CD4-positive, alpha-beta memory T cell (primary cell): ENCODE measurements at regions not wholly inside any gene's neighbourhood (a gene's known extent, or its start where the extent isn't known, plus 50 kb on each side); places are given as distances from the start of the nearest gene placed in this dataset.

Source experiments
- CTCF ChIA-PET: fragments of 350-600 bp; sonication (Branson Sonifier 250); formaldehyde crosslinking; loops from one replicate; lab custom pipeline; 2021; ENCODE audit warnings: inconsistent platforms; ENCODE audit not compliant: partially characterized antibody; lab: Charles Lee
- POLR2A ChIA-PET: fragments of 350-600 bp; sonication (Branson Sonifier 250); formaldehyde crosslinking; loops from one replicate; lab custom pipeline; 2021; ENCODE audit not compliant: partially characterized antibody; lab: Charles Lee
- DNase-seq, 5 donors: peaks; one replicate each; pipeline versions ENCODE4 v3.0.0 to v3.0.0-alpha.2; 2020 to 2022; ENCODE audit warnings: mixed read lengths in 1 of 5
- H3K27ac ChIP-seq: one replicate; pipeline ENCODE4 v1.7.0; 2013; ENCODE audit warnings: low read depth, low read length
- H3K27me3 ChIP-seq: 2 replicates; pipeline ENCODE4 v1.7.0; 2013; ENCODE audit warnings: mild to moderate bottlenecking, low read length, moderate library complexity; ENCODE audit not compliant: insufficient read depth
- H3K36me3 ChIP-seq: 2 replicates; pipeline ENCODE4 v1.7.0; 2013; ENCODE audit warnings: mild to moderate bottlenecking, low read length, moderate library complexity; ENCODE audit not compliant: insufficient read depth
- H3K4me1 ChIP-seq: 2 replicates; pipeline ENCODE4 v1.7.0; 2013; ENCODE audit warnings: mild to moderate bottlenecking, low read length, moderate library complexity; ENCODE audit not compliant: insufficient read depth
- H3K4me3 ChIP-seq, 2 donors: one replicate each; pipeline ENCODE4 v1.7.0; 2013; ENCODE audit warnings: low read length in 2 of 2, mild to moderate bottlenecking in 1 of 2
- H3K9me3 ChIP-seq, 2 donors: one replicate each; pipeline ENCODE4 v1.7.0; 2013; ENCODE audit warnings: low read length in 2 of 2, control low read depth in 1 of 2; ENCODE audit not compliant: control insufficient read depth in 1 of 2
- H3K27ac Mint-ChIP-seq, 7 donors: one replicate each; pipeline ENCODE4 v1.8.0; 2020 to 2021; ENCODE audit warnings: mixed read lengths in 7 of 7, mild to moderate bottlenecking in 6 of 7, inconsistent platforms in 3 of 7, moderate library complexity in 3 of 7
- H3K27me3 Mint-ChIP-seq, 2 donors: one replicate each; pipeline ENCODE4 v1.8.0; 2020 to 2021; ENCODE audit warnings: mixed read lengths in 2 of 2
- H3K36me3 Mint-ChIP-seq, 2 donors: one replicate each; pipeline ENCODE4 v1.8.0; 2020 to 2021; ENCODE audit warnings: mixed read lengths in 2 of 2, inconsistent platforms in 1 of 2, mild to moderate bottlenecking in 1 of 2
- H3K4me1 Mint-ChIP-seq, 4 donors: one replicate each; pipeline ENCODE4 v1.8.0; 2020 to 2021; ENCODE audit warnings: mixed read lengths in 4 of 4, mild to moderate bottlenecking in 1 of 4
- H3K4me3 Mint-ChIP-seq, 8 donors: one replicate each; pipeline ENCODE4 v1.8.0; 2020 to 2021; ENCODE audit warnings: mixed read lengths in 8 of 8, mild to moderate bottlenecking in 7 of 8, moderate library complexity in 6 of 8, inconsistent platforms in 3 of 8
- H3K9me3 Mint-ChIP-seq, 8 donors: one replicate each; pipeline ENCODE4 v1.8.0; 2020 to 2021; ENCODE audit warnings: mixed read lengths in 8 of 8, mild to moderate bottlenecking in 5 of 8, inconsistent platforms in 3 of 8, moderate library complexity in 1 of 8
- intact Hi-C: fragments of 100-400 bp; cut with micrococcal nuclease; formaldehyde crosslinking; loops from one replicate; pipeline ENCODE4 v1.15.1; 2023

GRCh38 chr6:44053760-44054556 lies 73.3 kb downstream of the MRPL14 start:
- Mint-ChIP-seq H3K4me3 (no peak overlapping the region), H3K27ac (no peak overlapping the region), H3K9me3 (peaks cover 0 to 4% (median 0%) of the 10 kb centered on the region in 8 donors), H3K36me3 (no peaks in the 10 kb centered on the region), H3K27me3 (peaks cover 2% of the 10 kb centered on the region in 2 donors), H3K4me1 (peaks cover 0 to 4% (median 0%) of the 10 kb centered on the region in 4 donors)
- DNase-seq = no peak
- Histone ChIP-seq H3K27ac (no peak overlapping the region), H3K4me3 (no peak overlapping the region), H3K36me3 (no peaks in the 10 kb centered on the region), H3K4me1 (peaks cover 5% of the 10 kb centered on the region), H3K27me3 (no peaks in the 10 kb centered on the region), H3K9me3 (no peaks in the 10 kb centered on the region)
- ChIA-PET CTCF (no interaction called here), POLR2A (no interaction called here)
- intact Hi-C loops = no loop called here

GRCh38 chr6:44053106-44053756 lies 74.0 kb downstream of the MRPL14 start:
- POLR2A ChIA-PET = no interaction called here
- CTCF ChIA-PET = no interaction called here

GRCh38 chr6:44052419-44053023 lies 74.7 kb downstream of the MRPL14 start:
- no peaks in the 10 kb centered on the region for H3K27me3 ChIP-seq
- no peak overlapping the region for H3K27ac ChIP-seq
- H3K4me1 ChIP-seq = peaks cover 4% of the 10 kb centered on the region
- intact Hi-C loops = no loop called here
- no peaks in the 10 kb centered on the region for H3K9me3 ChIP-seq
- Mint-ChIP-seq H3K27me3 (no peaks in the 10 kb centered on the region), H3K36me3 (no peaks in the 10 kb centered on the region), H3K27ac (no peak overlapping the region), H3K4me1 (no peaks in the 10 kb centered on the region), H3K4me3 (no peak overlapping the region), H3K9me3 (peaks cover 0 to 2% (median 0%) of the 10 kb centered on the region in 8 donors)
- no peaks in the 10 kb centered on the region for H3K36me3 ChIP-seq
- no peak for DNase-seq
- H3K4me3 ChIP-seq = no peak overlapping the region
- CTCF ChIA-PET = no interaction called here
- POLR2A ChIA-PET = no interaction called here

More at GRCh38 chr6:44053106-44053756, 74.0 kb downstream of the MRPL14 start:
- H3K9me3 Mint-ChIP-seq = peaks cover 0 to 2% (median 0%) of the 10 kb centered on the region in 8 donors
- no peak overlapping the region for H3K27ac ChIP-seq
- H3K4me1 Mint-ChIP-seq = peaks cover 0 to 1% (median 0%) of the 10 kb centered on the region in 4 donors
- DNase-seq = no peak
- H3K4me3 Mint-ChIP-seq = no peak overlapping the region
- no peaks in the 10 kb centered on the region for H3K36me3 Mint-ChIP-seq
- no peaks in the 10 kb centered on the region for H3K27me3 ChIP-seq
- no peaks in the 10 kb centered on the region for H3K27me3 Mint-ChIP-seq
- no peaks in the 10 kb centered on the region for H3K36me3 ChIP-seq
- intact Hi-C loops = no loop called here
- H3K4me3 ChIP-seq = no peak overlapping the region
- H3K4me1 ChIP-seq = peaks cover 5% of the 10 kb centered on the region
- no peaks in the 10 kb centered on the region for H3K9me3 ChIP-seq
- no peak overlapping the region for H3K27ac Mint-ChIP-seq

GRCh38 chr6:44051515-44051914 lies 75.7 kb downstream of the MRPL14 start:
- POLR2A ChIA-PET = no interaction called here

GRCh38 chr6:44050872-44051505 lies 76.3 kb downstream of the MRPL14 start:
- H3K4me3 Mint-ChIP-seq = no peak overlapping the region
- no peaks in the 10 kb centered on the region for H3K27me3 ChIP-seq
- peaks cover 0 to 2% (median 0%) of the 10 kb centered on the region in 8 donors for H3K9me3 Mint-ChIP-seq
- CTCF ChIA-PET = no interaction called here
- no peaks in the 10 kb centered on the region for H3K4me1 ChIP-seq
- H3K4me3 ChIP-seq = no peak overlapping the region
- H3K36me3 ChIP-seq = no peaks in the 10 kb centered on the region
- H3K9me3 ChIP-seq = no peaks in the 10 kb centered on the region
- no peak overlapping the region for H3K27ac Mint-ChIP-seq
- H3K4me1 Mint-ChIP-seq = no peaks in the 10 kb centered on the region
- intact Hi-C loops = no loop called here
- no peak overlapping the region for H3K27ac ChIP-seq
- no peaks in the 10 kb centered on the region for H3K36me3 Mint-ChIP-seq
- POLR2A ChIA-PET = no interaction called here
- no peak for DNase-seq
- peaks cover 0 to 3% of the 10 kb centered on the region in 2 donors for H3K27me3 Mint-ChIP-seq

More at GRCh38 chr6:44051515-44051914, 75.7 kb downstream of the MRPL14 start:
- no peaks in the 10 kb centered on the region for H3K4me1 ChIP-seq
- H3K4me3 ChIP-seq = no peak overlapping the region
- no peaks in the 10 kb centered on the region for H3K36me3 ChIP-seq
- intact Hi-C loops = no loop called here
- H3K4me1 Mint-ChIP-seq = no peaks in the 10 kb centered on the region
- peaks cover 0 to 3% of the 10 kb centered on the region in 2 donors for H3K27me3 Mint-ChIP-seq
- H3K9me3 Mint-ChIP-seq = peaks cover 0 to 2% (median 0%) of the 10 kb centered on the region in 8 donors
- H3K36me3 Mint-ChIP-seq = no peaks in the 10 kb centered on the region
- no peaks in the 10 kb centered on the region for H3K9me3 ChIP-seq
- no peak for DNase-seq
- no peak overlapping the region for H3K4me3 Mint-ChIP-seq
- H3K27me3 ChIP-seq = no peaks in the 10 kb centered on the region
- H3K27ac ChIP-seq = no peak overlapping the region
- CTCF ChIA-PET = no interaction called here
- no peak overlapping the region for H3K27ac Mint-ChIP-seq

GRCh38 chr6:44049989-44050871 lies 77.0 kb downstream of the MRPL14 start:
- H3K27ac ChIP-seq = no peak overlapping the region
- no peaks in the 10 kb centered on the region for H3K27me3 ChIP-seq
- no peaks in the 10 kb centered on the region for H3K4me1 ChIP-seq
- Mint-ChIP-seq H3K4me1 (no peaks in the 10 kb centered on the region), H3K4me3 (no peak overlapping the region), H3K27me3 (peaks cover 0 to 3% of the 10 kb centered on the region in 2 donors), H3K36me3 (no peaks in the 10 kb centered on the region), H3K27ac (no peak overlapping the region), H3K9me3 (peaks cover 0 to 2% (median 0%) of the 10 kb centered on the region in 8 donors)
- no peak for DNase-seq
- H3K4me3 ChIP-seq = no peak overlapping the region
- ChIA-PET CTCF (no interaction called here), POLR2A (no interaction called here)
- no peaks in the 10 kb centered on the region for H3K9me3 ChIP-seq
- H3K36me3 ChIP-seq = no peaks in the 10 kb centered on the region
- intact Hi-C loops = no loop called here
